PFSK-1 (cell line): ENCODE measurements at regions not wholly inside any gene's neighbourhood (a gene's known extent, or its start where the extent isn't known, plus 50 kb on each side); places are given as distances from the start of the nearest gene placed in this dataset.

Experiments
- FOXP2 ChIP-seq: optimal IDR thresholded peaks from 2 replicates; pipeline ENCODE3; 2011; ENCODE audit warnings: borderline replicate concordance, control low read depth, inconsistent platforms; ENCODE audit not compliant: insufficient read depth; ENCODE audit errors: extremely low read length, extremely low read depth
- POLR2AphosphoS5 ChIP-seq: IDR thresholded peaks from 2 replicates; pipeline ENCODE4 v1.6.1; 2012; ENCODE audit warnings: low read depth, mild to moderate bottlenecking, control low read depth, low read length, moderate library complexity
- SIN3A ChIP-seq: IDR thresholded peaks from 2 replicates; pipeline ENCODE4 v1.6.1; 2012; ENCODE audit warnings: mild to moderate bottlenecking, low read length, moderate library complexity, borderline replicate concordance; ENCODE audit not compliant: insufficient read depth
- TAF1 ChIP-seq: IDR thresholded peaks from 2 replicates; pipeline ENCODE4 v1.6.1; 2012; ENCODE audit warnings: low read length, control low read depth, borderline replicate concordance; ENCODE audit not compliant: insufficient read depth
- TF ChIP-seq, protein P1 (sequence below), 2 experiments: IDR thresholded peaks; 2 replicates each; pipeline versions ENCODE4 v1.6.1 to v1.8.0; 2011 to 2012; ENCODE audit warnings: low read depth in 2 of 2, low read length in 2 of 2, control low read depth in 1 of 2, inconsistent platforms in 1 of 2, mild to moderate bottlenecking in 1 of 2, moderate library complexity in 1 of 2; ENCODE audit not compliant: insufficient read depth in 1 of 2

DNA sequence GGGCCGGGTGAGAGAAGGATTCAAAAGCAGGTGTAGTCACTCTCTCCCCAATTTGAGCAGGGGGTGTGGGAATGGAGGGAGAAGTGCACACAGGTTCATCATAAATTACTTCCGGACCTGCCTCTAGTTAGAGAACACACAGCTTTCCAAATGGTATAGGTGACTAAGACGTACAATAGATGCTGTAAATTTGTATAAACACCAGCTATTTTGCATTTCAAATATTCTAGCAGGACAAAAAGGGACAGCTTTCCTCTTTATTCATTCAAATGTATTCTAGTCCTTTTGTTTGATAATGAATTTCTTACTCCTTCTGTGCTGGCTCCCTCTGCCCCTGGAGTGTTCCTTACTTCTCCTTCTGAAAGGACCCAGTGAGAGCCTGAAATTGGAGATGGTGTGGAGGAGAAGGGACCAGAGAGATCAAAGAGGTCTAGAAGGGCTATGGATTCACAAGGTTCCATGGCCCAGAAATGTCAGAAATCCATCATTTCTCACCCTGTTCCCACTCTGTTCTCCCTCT, 53.2 kb upstream of the SH3BP4 start:
- TF ChIP-seq TAF1 = no peak
- TF ChIP-seq SIN3A = no peak
- TF ChIP-seq POLR2AphosphoS5 = no peak
- TF ChIP-seq FOXP2 = no peak
- TF ChIP-seq, protein P1, sequence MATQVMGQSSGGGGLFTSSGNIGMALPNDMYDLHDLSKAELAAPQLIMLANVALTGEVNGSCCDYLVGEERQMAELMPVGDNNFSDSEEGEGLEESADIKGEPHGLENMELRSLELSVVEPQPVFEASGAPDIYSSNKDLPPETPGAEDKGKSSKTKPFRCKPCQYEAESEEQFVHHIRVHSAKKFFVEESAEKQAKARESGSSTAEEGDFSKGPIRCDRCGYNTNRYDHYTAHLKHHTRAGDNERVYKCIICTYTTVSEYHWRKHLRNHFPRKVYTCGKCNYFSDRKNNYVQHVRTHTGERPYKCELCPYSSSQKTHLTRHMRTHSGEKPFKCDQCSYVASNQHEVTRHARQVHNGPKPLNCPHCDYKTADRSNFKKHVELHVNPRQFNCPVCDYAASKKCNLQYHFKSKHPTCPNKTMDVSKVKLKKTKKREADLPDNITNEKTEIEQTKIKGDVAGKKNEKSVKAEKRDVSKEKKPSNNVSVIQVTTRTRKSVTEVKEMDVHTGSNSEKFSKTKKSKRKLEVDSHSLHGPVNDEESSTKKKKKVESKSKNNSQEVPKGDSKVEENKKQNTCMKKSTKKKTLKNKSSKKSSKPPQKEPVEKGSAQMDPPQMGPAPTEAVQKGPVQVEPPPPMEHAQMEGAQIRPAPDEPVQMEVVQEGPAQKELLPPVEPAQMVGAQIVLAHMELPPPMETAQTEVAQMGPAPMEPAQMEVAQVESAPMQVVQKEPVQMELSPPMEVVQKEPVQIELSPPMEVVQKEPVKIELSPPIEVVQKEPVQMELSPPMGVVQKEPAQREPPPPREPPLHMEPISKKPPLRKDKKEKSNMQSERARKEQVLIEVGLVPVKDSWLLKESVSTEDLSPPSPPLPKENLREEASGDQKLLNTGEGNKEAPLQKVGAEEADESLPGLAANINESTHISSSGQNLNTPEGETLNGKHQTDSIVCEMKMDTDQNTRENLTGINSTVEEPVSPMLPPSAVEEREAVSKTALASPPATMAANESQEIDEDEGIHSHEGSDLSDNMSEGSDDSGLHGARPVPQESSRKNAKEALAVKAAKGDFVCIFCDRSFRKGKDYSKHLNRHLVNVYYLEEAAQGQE (IDR thresholded peaks at IDR 0.05; ENCODE audit: insufficient read depth in 1 of 2, low read depth in 2 of 2, low read length in 2 of 2) = no peak

DNA sequence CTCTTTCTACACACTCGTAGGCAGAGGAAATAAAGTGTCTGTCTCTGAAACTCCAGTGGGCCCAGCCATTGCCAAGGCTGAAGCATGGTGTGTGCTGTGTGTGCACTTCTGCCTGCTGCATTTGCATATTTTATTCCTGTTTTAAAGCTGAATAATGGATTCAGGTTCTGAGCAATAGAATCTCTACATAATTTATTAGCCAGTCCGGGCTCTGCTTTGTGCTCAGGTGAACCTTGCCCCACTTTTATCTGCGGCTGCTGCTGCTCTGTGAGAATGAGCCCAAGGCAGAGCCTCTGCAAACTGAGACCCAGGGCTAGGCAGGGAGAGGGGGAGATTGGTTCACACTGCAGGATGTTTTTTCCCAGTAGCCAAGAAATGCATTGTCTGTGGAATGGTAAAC, 64.6 kb upstream of the SH3BP4 start:
- TF ChIP-seq SIN3A = no peak

DNA sequence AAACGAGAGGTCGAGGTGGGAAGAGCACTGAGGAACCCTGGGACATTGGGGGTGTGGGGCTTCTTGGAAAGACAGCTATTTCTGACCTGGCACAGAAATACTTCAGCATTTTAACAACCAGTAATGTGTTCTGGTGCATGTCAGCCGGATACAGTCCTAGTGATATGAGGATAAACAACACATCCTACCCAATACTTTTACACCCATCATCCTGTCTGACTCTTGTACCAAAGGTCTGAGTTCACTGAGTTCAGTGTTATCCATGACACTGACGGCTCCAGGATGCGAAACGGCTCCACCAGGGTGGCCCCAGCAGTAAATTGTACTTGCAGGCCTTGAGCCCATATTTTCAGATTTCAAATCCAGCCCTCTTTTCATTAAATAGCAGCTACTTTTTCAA, 65.9 kb upstream of the SH3BP4 start:
- TF ChIP-seq TAF1 (no peak), POLR2AphosphoS5 (no peak), SIN3A (no peak), FOXP2 (no peak)
- TF ChIP-seq, protein P1 (IDR thresholded peaks at IDR 0.05; ENCODE audit: insufficient read depth in 1 of 2, low read depth in 2 of 2, low read length in 2 of 2) = no peak

DNA sequence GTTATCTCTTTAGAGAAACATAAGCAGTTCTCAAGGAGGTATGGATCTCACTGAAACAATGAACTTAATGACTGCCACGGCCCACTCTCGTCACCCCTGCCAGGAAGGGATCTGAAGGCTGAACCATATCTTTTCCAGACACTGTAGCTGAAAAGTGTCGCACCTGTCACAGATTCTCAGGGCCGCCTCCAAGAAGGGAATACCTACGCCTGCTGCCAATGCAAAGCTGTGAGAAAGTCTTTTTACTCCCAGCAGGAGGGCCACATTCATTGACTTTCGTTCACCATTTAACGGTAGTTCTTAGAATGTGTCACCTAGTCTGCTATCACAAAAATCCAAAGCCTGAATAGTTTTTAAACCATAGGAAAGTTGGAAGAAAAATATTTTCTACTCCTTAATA, 66.7 kb upstream of the SH3BP4 start:
- TF ChIP-seq TAF1 (no peak), POLR2AphosphoS5 (no peak), SIN3A (no peak), FOXP2 (no peak)
- TF ChIP-seq, protein P1 (IDR thresholded peaks at IDR 0.05; ENCODE audit: insufficient read depth in 1 of 2, low read depth in 2 of 2, low read length in 2 of 2) = no peak

DNA sequence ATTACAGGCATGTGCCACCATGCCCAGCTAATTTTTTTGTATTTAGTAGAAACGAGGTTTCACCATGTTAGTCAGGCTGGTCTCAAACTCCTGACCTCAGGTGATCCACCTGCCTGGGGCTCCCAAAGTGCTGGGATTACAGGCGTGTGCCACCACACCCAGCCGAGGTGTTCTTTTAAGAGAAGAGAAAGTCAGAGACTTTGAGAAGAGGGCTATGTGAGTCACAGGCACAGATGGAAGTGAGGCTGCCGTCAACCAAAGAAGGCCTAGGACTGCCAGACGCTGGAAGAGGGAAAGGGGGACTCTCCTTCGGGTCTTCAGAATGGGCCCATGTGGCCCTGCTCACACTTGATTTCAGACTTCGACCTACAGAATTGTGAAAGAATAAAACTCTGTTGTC, 67.2 kb upstream of the SH3BP4 start:
- TF ChIP-seq SIN3A (no peak), POLR2AphosphoS5 (no peak), FOXP2 (no peak), TAF1 (no peak)
- TF ChIP-seq, protein P1 (IDR thresholded peaks at IDR 0.05; ENCODE audit: insufficient read depth in 1 of 2, low read depth in 2 of 2, low read length in 2 of 2) = no peak
